ENCODE measurements at regions not wholly inside any gene's neighbourhood (a gene's known extent, or its start where the extent isn't known, plus 50 kb on each side); places are given as distances from the start of the nearest gene placed in this dataset.

DNA sequence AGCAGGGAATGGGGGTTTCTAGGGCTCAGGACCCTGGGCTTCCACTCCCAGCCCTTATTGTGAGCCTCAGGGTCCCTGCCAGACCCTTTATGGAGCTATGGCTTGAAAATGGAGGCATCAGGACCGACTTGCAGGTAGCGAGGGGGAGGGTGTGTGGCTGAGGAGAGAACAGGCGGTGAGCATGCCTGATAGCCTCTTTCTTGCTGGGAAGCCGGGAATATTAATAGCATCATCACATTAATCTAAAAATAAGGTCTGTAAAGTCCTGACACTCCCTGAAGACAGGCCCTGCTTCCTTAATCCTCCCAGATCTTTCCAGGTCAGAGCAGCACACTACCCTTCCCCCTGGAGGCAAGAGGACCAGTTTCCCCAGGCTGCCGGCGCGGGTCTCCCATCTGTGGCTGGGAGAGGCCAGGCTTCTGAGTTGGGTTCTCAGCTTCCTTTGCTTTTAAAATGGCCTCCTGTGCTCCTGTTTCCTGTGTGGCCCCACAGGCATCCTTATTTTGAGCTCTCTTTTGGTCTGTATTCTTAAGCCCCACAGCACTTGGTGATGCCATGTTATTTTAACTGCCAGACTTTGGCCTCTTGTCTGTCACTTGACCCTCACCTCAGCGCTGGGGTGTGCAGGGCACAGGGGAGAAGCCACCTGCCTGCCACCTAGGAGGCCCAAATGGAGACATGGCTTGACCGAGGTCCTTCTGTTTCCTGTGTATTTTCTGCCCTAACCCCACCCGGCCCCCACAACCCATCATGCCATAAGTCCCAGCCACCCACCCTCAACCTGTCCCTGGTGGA lies 185.0 kb upstream of the TOPAZ1 start:
- no peak for DNase-seq (ENCODE audit: low read depth)

DNA sequence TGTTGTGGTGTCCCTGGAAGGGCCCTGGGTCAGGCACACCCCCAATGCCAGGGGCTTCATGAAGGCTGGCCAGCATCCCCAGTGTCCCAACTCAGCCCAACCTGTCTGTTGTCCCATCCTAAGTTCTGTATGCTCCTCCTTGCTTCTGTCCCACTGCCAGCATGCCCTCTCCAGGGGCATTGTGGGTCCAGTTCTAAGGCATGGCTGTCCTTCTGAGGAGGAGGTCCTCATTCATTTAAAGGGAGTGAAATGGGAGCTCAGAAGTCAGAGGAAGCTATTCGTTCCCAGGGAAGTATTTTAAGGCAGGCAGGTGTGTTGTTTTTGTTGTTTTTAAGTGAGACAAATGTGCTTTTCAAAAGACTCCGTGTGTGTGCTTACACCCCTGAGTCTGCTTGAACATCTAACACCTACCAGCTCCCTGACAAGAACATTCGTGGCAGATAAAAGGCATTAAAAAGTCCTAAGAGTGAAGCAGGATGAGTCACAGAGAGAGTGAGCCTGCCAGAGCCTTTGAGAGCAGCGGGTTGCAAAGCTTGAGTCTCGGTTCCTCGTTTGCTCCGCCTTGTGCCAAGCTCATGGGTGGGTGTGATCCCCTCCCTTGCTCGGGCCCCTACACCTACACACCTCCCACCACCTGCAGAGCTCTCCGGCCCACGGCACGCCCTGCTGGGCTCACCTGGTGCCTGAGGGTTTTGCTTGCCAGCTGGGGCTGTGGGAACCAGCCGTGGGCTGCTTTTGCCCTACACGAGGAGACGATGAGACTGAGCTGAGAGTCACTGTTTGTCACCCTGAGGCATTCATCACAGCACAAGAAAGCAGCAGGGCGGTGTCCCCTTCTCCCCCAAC lies 183.4 kb upstream of the TOPAZ1 start:
- DNase-seq (ENCODE audit: low read depth) = peak; percentile 20

DNA sequence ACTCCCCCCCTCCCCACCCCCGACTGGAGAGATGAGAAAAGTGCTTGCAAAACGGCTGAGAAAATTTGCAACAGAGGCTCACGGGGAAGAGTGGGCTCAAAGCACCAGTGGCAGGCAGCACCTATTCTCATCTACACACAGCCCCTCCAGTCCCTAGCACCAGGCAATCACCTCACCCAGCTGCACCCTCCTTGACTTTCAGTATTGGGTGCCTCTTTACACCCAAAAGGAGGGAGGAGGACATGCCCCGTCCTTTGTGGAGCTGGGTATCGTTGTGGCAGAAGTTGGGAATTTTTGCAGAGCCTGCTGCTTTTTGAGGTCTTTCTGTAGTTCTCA lies 182.8 kb upstream of the TOPAZ1 start:
- no peak for DNase-seq (ENCODE audit: low read depth)

DNA sequence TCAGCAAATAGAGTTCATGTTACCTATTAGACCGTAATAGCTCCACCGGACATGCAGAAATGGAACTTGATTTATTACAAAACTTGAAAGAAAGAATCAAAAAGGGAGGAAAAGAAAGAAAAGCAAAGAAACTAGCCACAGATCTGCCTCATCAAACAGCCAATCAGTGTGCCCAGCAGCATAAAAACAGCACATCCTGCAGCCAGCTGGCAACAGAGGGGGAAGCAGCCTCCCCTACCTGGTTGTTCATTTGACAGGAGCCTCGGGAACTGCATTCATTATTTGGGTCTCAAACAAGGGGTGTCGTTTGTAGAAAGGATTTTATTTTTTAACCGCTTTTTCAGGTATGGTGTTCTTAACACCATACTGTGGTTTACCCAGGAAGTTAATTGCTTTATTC lies 181.5 kb upstream of the TOPAZ1 start:
- DNase-seq (ENCODE audit: low read depth) = no peak

DNA sequence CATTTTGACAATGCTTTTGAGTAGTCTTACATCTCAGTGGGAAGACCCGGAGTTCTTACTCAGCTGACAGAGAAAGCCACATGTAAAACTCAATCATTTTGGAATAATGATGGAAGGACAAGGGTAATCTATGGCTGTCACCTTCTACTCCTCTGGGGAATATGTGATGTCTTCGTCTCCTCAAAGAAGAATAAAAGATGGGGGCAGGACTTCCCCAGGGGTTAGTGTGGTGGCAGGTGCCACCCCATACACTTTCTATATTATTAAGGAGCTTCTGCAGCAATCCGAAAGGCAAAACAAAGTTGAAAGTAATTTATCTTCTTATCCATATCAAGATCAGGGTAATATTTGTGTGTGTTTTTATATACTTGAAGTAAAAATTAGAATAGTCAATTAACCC lies 180.4 kb upstream of the TOPAZ1 start:
- DNase-seq (ENCODE audit: low read depth) = no peak

DNA sequence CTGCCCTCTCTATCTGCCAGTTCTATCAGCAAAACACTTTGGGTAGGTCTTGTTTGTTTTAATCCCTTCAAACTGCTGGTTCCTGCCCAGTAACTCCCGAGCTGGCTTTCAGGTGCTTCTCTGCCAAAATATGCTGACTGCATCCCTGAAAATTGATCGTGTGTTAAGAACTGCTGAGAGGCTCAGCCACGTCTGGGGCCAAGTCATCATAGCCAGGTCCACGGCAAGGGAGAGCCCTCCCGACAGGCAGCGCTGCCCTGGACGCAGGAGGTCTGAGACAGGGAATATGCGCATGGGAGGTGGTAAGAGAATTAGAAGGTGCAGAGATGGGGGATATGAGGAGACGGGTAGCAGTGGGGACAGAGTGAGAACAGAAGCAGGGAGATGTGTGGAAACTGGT lies 179.7 kb upstream of the TOPAZ1 start:
- DNase-seq (ENCODE audit: low read depth) = no peak

DNA sequence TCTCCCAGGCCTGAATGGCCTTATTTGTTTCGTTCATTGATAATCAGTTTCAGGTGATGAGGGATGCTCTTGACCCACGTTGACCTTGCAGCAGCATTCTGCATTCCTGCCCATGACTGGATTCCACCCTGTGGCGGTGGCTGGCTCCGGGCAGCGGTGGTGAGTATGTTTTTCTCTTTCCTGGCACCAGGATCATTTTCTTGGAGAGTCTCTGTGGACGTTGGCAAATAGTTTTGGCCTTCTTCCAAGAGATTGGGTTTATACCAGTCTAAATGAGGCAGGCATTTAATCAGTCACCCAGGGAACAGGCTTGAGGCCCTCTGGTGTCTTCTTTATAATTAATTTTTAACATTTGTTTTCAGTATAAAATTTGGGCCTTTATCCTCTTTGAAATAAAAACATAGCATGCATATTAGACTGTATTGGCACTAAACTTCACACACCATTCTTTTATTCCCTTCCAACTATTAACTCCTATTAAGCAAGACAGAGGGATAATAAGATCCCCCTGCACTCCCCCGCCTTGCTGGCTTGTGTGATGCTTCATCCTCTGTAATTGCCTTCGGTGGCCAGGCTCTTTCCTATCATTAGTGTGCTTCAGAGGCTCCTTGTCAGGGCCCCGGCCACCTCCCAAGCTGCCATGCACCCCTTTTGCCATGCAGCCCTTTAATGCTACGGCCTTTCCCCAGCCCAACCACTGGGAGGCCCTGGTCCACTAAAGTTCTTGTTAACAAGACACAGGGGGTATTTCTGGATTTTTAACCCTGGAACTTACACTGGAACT lies 176.2 kb upstream of the TOPAZ1 start:
- peak; percentile 84 for DNase-seq (ENCODE audit: low read depth)

DNA sequence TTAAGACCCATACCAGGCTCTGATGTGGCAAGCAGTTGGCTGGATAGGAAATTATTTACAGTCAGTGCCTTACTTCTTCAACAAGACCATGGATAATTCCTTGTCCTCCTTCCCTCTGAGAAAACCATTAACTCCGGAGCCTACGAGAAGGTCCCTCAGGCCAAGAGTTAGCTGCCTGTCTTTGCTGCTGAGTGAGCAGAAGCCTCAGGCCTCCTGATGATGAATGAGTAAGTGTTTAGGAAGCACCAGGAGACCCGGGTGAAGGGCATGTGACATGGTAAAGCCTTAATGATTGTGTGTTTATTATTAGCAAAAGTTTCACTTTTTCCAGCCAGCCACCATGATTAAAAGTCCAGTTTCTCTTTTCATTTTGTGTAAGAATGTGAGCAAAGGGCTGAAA lies 174.9 kb upstream of the TOPAZ1 start:
- no peak for DNase-seq (ENCODE audit: low read depth)

DNA sequence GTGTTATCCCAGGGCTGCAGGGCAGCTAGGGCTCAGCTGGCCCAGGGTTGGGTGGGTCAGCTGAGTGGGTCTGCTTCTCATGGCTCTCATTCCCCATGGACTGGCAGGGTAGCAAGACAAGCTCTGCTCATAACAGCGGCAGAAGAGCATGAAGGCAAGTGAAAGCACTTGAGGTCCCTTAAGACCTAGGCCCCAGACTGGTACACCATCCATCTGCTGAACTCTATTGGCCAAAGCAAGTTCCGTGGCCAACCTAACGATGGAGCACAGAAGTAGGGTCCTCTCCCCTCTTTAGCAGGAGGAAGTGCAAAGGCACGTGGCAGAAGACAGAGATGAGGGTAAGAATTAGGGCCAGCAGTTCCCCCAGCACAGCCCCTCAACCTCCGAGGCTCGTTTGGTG lies 174.3 kb upstream of the TOPAZ1 start:
- no peak for DNase-seq (ENCODE audit: low read depth)

DNA sequence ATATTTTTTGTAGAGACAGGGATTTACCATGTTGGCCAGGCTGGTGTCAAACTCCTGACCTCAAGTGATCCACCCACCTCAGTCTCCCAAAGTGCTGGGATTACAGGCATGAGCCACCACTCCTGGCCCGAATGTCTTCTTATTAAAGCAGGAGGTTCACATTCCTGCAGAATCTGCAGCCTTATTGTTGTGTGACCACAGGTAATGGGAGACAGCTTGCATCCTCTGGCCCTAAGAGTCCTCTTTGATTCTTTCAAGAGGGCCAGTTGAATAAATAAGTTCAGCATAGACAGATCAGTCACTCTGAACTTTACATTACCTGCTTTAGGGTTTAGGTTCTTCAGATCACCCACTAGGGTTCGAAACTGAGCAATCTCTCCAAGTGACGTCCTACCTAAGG lies 172.9 kb upstream of the TOPAZ1 start:
- no peak for DNase-seq (ENCODE audit: low read depth)

DNA sequence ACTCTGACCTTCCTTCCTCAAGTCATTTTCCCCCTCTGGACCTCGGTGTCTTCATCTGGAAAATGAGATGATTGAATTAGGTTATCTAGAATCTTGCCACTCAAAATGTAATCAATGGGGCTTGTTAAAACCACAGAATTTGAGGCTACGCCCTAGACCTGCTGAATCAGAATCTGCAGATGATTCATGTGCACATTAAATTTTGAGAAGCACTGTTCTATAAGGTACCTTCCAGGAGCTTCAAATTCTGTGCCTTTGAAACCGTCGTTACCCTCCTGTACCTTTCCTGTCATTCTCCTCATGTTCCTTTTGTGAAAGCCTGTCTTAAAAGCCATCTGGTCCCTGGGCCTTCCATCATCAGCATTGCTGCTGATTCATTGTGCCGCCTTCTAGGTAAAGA lies 172.4 kb upstream of the TOPAZ1 start:
- no peak for DNase-seq (ENCODE audit: low read depth)

DNA sequence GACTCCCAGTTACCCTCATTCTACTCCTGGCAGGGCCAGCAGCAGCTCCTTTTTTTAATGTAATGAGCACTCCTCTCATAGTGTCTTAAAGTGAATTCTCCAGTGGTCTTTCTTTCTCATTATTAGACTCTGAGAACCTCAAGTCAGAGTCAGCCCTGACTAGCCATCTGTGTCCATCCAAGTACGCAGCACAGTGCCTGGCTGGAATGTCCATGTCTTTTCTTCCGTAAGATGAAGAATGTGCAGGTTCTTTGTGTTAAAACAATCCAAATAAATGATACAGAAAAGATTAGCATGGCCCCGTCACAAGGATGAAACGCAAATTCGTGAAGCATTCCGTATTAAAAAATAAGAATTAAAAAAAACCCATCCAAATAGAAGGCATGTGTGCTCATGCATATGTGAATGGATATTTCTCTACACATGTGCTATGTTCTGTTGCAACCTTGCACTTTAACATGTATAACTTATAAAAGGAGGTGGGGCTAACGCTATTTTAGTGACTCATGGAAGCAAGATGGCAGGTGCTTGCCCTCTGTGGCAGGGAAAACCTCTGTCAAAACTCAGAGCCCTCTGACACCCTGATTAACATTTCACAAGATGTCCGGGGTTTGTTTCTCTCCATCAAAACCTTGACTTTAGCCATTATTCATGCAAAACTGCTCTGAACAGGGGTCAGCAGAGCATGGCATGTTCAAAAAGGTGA lies 170.7 kb upstream of the TOPAZ1 start:
- DNase-seq (ENCODE audit: low read depth) = no peak

DNA sequence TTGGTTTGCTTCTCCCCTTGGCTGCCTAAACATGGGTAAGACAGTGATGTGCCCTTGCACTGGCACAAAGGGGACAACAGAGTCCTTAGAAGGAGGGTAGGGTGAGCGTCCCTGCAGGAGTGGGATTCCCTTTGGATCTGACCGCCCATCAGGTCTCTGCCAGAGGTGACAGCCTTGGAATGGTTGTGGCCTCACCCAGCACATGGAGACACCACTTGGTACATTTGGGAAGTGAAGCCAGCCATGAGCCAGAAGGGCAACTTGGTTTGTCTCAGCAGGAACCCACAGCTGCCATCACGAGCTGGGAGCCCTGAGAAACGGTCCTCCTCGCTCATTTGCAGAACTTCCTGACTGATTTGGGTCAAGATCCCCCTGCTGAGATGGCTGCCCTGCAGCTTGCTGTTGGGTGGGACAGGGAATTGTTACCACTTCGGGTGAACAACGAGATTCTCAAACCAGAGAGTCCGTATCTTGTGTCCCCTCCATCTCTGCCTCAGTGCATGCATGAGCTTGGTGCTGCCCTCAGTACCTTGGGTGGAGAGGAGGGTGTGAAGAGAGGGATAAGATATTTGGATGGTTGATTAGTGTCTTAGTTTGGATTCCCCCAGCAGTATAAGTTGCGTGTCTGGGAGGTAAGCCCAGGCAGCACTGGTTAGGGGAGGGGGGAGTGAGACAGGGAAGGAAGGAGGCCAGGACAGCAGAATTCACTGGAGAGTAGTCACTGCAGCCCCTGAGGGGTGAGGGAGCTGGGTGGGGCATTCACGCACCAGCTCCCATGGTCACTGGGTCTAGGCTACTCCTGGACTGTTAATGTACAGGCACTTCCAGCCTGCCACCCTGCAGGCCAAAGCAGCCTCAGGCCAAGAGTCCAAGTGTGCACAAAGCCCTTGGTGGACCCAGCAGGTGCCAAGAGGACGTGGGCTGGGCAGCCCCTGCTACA lies 168.8 kb upstream of the TOPAZ1 start:
- DNase-seq (ENCODE audit: low read depth) = no peak

DNA sequence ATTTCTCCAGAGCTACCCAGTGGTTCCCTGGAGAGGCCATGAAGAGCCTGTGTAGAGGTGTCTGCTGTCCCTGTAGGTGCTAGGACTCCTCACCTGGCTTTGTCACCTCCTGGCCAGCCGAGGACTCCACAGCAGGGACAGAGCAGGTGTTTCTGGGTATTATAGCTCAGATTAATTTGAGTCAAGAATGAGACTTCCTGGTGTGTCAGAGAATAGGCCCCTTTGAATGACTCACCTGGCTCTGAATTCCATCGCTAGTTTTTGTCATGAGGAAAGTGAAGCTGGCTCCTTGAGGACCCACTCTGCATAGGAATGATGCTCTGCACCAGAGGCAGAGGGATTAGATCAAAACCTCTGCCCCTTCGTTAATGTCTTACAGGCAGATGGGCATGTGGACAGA lies 167.5 kb upstream of the TOPAZ1 start:
- DNase-seq (ENCODE audit: low read depth) = no peak

DNA sequence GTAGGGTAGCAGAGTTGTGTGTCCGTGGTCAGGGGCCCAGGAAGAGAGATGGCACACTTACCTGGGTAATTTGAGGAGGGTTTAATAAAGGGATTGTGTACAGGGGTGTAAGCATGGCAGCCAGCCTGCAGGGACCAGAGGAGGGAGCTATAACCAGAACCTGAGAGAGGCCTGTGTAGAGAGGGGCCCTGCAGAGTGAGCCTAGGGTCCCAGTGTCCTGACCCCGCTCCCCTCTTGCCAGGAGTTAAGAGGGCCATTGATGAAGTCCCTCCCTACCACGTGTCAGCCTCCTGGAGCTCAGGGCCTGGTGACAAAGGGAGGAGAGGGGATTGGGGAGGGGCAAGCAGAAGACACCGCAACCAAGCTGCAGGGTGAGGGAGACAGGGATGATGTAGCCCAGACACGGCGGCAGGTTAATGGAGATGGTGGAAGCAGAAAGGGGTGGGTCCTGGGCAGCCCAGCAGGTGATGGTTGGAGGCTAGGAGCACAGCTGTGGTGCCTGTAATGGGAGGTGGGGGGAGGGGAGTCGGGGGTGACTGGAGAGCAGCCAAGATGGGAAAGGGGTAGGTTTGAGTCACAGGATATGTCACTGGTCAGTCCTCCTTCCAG lies 165.4 kb upstream of the TOPAZ1 start:
- DNase-seq (ENCODE audit: low read depth) = no peak

DNA sequence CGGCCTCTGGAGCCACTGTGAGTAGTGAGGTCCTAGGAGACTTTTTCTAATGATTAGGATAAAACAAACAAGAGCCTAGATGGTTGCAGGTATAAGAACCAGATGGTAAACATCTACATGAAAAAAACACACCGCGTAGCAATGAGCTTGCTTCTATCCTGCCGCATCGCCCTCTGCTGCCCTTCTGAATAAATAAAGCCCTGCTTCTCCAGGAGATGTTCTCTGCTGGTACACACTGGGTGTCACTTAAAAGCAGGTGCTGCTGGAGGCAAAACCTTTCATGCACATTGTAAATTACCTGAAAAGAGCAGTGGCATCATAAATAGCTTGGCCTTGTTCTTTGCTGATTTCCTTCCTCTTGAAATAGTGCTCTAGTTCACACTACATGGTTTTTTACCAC lies 164.4 kb upstream of the TOPAZ1 start:
- no peak for DNase-seq (ENCODE audit: low read depth)

DNA sequence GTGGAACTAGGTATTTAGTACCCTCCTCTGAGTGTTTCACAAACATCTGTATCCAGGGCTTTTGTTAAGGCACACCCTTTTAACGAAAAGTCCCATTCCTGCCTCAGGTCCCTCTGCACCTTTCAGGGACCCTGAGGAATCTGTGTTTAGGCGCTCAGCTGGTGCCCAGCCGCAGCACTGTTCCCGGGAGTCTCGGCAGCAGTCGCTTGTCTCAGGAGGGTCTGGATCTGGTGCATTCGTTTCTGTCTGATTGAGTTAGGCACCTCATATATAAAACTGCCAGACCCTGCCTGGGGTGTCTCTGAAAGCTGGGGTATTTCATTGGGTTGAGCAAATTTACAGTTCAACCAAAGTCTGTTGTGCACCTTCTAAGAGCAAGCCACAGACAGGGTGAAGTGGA lies 162.8 kb upstream of the TOPAZ1 start:
- DNase-seq (ENCODE audit: low read depth) = no peak

DNA sequence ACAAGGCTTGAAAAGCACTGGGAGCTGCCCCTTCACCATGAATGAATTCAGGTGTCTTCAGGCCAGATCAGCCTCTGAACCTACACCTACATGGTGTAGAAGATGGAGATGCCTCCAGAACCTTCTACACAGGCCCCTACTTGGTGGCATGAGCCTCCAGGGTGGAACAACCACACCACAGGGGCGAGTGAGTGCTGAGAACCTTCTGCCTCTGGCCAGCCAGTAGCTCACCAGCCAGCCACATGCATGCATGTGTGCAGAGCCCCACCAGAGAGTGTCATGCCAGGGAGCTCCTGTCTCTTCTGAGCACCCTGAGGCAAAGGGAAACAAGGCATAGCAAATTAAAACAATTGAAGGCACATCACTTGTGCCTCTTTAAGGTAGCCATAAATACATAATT lies 161.8 kb upstream of the TOPAZ1 start:
- DNase-seq (ENCODE audit: low read depth) = no peak

DNA sequence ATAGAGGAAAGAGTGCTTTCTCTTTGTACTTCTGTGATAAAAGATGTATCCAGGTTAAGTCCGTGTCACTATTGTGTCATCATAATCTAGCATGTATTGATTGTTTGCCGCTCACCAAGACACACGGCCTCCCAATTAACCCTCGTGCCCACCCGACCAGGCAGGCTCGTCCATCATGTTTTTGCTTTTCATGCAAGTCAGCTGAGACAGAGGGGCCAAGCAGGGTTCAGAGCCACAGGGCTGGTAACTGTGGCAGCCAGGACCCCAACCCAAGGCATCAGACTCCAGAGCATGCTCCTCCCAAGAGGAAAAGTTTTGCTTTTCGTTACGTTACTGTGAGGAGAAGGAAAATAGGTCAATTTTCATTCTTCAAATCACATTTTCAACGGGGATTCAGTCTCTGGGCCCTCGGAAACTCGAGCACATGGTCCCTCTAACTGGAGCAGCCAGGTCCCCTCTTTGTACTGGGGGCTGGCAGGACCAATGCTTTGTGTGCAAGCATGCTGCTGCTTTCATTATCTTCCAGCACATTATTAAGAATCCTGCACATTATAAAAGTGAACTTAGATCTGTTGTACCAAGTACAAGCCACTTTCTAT lies 161.1 kb upstream of the TOPAZ1 start:
- DNase-seq (ENCODE audit: low read depth) = no peak

DNA sequence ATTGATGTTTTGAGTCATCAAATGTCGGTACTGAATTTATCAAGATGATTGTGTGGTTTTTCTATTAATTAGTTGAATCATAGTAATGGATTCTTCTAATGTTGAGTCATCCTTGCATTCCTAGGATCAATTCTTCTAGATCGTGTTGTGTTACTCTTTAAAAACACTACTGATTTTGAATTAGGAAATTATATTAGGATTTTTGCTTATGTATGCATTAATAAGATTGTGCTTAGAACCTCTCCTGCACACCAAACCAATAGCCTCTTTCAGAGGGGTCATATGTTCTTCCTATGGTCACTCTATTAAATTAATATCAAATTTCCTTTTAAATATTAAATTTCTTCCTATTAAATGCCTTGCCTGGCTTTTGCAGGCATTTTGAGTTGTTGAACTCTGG lies 151.7 kb upstream of the TOPAZ1 start:
- DNase-seq (ENCODE audit: low read depth) = no peak

Measured in fibroblast of gingiva (primary cell).